GM12878 (cell line): ENCODE measurements at regions not wholly inside any gene's neighbourhood (a gene's known extent, or its start where the extent isn't known, plus 50 kb on each side); places are given as distances from the start of the nearest gene placed in this dataset.
A peak's percentile ranks its signal among the peaks of the same experiment; 100 is the strongest.

Experiments used
- ATAC-seq: fragments of 200-7000 bp; cut with Tn5 transposase; 3 replicates; pipeline ENCODE4 v1.9.1; 2020; ENCODE audit warnings: mild to moderate bottlenecking, moderate library complexity
- BruUV-seq: library from RNA; stranded (reverse); fragments of 400-500 nt; replicated peaks from 2 replicates; lab custom pipeline; 2021; lab: Mats Ljungman, UMichigan
- CTCF ChIA-PET: fragments of 300-600 bp; sonication (Branson Sonifier 250); formaldehyde crosslinking; extraction: SDS; loops from one replicate; lab custom pipeline; 2021; ENCODE audit warnings: inconsistent platforms; lab: Yijun Ruan, JAX
- POLR2A ChIA-PET: fragments of 350-600 bp; formaldehyde crosslinking; extraction: SDS; loops from one replicate; lab custom pipeline; 2021; ENCODE audit warnings: inconsistent platforms; lab: Charles Lee
- RAD21 ChIA-PET: fragments of 300-600 bp; sonication (Branson Sonifier 250); formaldehyde crosslinking; loops from one replicate; lab custom pipeline; 2023; ENCODE audit warnings: antibody characterized with exemption; ENCODE audit not compliant: unreplicated experiment; lab: Charles Lee
- SMC1A ChIA-PET: fragments of 300-600 bp; sonication (Branson Sonifier 250); formaldehyde crosslinking; loops from one replicate; lab custom pipeline; 2023; ENCODE audit not compliant: unreplicated experiment, uncharacterized antibody; lab: Charles Lee
- DNase-seq: peaks from one replicate; pipeline ENCODE4 v3.0.0-alpha.2; 2011; ENCODE audit warnings: low read depth, low spot score
- FAIRE-seq: peaks from 3 replicates; lab custom pipeline; 2011; peaks lifted over from hg19 to GRCh38; lab: Jason Lieb, UNC
- H2AFZ ChIP-seq: 2 replicates; pipeline ENCODE4 v1.6.0; 2011; ENCODE audit warnings: low read depth, low read length, control low read depth; ENCODE audit not compliant: control insufficient read depth
- H3K27ac ChIP-seq: 2 replicates; pipeline ENCODE4 v1.5.1; 2011; ENCODE audit warnings: control low read depth; ENCODE audit not compliant: control insufficient read depth, insufficient read depth
- H3K27me3 ChIP-seq, 2 experiments: replicated peaks in 1 of 2; 2 replicates each; pipeline versions ENCODE4 v1.6.0 to v1.6.1; 2011; ENCODE audit warnings: low read length in 1 of 2; ENCODE audit not compliant: control insufficient read depth in 2 of 2, insufficient read depth in 2 of 2
- H3K36me3 ChIP-seq, 2 experiments: 2 replicates each; pipeline ENCODE4 v1.5.1; 2011; ENCODE audit warnings: low read length in 1 of 2; ENCODE audit not compliant: control insufficient read depth in 2 of 2, insufficient read depth in 2 of 2
- H3K4me1 ChIP-seq: 2 replicates; pipeline ENCODE4 v1.6.1; 2011; ENCODE audit warnings: mild to moderate bottlenecking, low read length, moderate library complexity, mixed read lengths; ENCODE audit not compliant: control insufficient read depth, insufficient read depth
- H3K4me2 ChIP-seq: 2 replicates; pipeline ENCODE4 v1.6.0; 2011; ENCODE audit warnings: control low read depth; ENCODE audit not compliant: control insufficient read depth, insufficient read depth
- H3K4me3 ChIP-seq: fragments of 200-600 bp; sonication (generic); 2 replicates; pipeline ENCODE4 v1.5.1; 2016
- H3K79me2 ChIP-seq: 2 replicates; pipeline ENCODE4 v1.6.0; 2011; ENCODE audit warnings: low read length; ENCODE audit not compliant: control insufficient read depth, insufficient read depth
- H3K9ac ChIP-seq: 2 replicates; pipeline ENCODE4 v1.8.0; 2011; ENCODE audit warnings: low read length, control low read depth, mixed read lengths; ENCODE audit not compliant: control insufficient read depth, insufficient read depth
- H3K9me3 ChIP-seq: replicated peaks from 3 replicates; pipeline ENCODE4 v1.5.1; 2011; ENCODE audit warnings: mild to moderate bottlenecking, low read length; ENCODE audit not compliant: control insufficient read depth, insufficient read depth
- H4K20me1 ChIP-seq: 2 replicates; pipeline ENCODE4 v1.6.0; 2011; ENCODE audit not compliant: control insufficient read depth, insufficient read depth
- CHD4 ChIP-seq: fragments of 200-600 bp; sonication (generic); IDR thresholded peaks from 2 replicates; pipeline ENCODE4 v1.6.1; 2016; ENCODE audit warnings: mild to moderate bottlenecking
- IKZF1 ChIP-seq: fragments of 450-650 bp; conservative IDR thresholded peaks from 2 replicates; pipeline ENCODE4 v1.6.1; 2017; ENCODE audit warnings: antibody characterized with exemption, mild to moderate bottlenecking
- KAT2A ChIP-seq: conservative IDR thresholded peaks from 2 replicates; pipeline ENCODE4 v1.6.1; 2011; ENCODE audit warnings: low read depth, low read length; ENCODE audit not compliant: control insufficient read depth
- SMAD1 ChIP-seq: fragments of 450-650 bp; IDR thresholded peaks from 2 replicates; pipeline ENCODE4 v1.6.1; 2018; ENCODE audit warnings: mild to moderate bottlenecking, low read depth; ENCODE audit not compliant: partially characterized antibody
- SPI1 ChIP-seq: IDR thresholded peaks from 2 replicates; pipeline ENCODE4 v1.6.1; 2011; ENCODE audit warnings: low read depth, mild to moderate bottlenecking, low read length, moderate library complexity, borderline replicate concordance; ENCODE audit not compliant: insufficient read depth
- SUPT20H ChIP-seq: IDR thresholded peaks from 2 replicates; pipeline ENCODE4 v1.6.1; 2011; ENCODE audit warnings: low read depth, mild to moderate bottlenecking, low read length, moderate library complexity, borderline replicate concordance; ENCODE audit not compliant: control insufficient read depth
- WGBS: methylation state at CpG from one replicate; pipeline ENCODE4 v1.1.6; 2016; ENCODE audit warnings: low lambda C conversion rate; ENCODE audit not compliant: insufficient replicate concordance, insufficient coverage; ENCODE audit errors: missing lambda C conversion rate; 5-methylcytosine and 5-hydroxymethylcytosine counted together
- in situ Hi-C: fragments of 300-500 bp; cut with MboI; formaldehyde crosslinking; loops from 9 replicates; pipeline ENCODE4 v1.14.3; 2018; ENCODE audit warnings: mixed read lengths
- intact Hi-C: fragments of 100-400 bp; cut with micrococcal nuclease; formaldehyde crosslinking; loops from one replicate; pipeline ENCODE4 v1.14.2; 2022; ENCODE audit not compliant: unreplicated experiment

- BruUV-seq: no TSS peak
- CTCF ChIA-PET: no interaction called here
- H3K4me3 ChIP-seq: no peak overlapping the region
- FAIRE-seq (no peak), ATAC-seq (peak; percentile 16; the same call in 1 of the 3 replicates), DNase-seq (no peak)
- no peak overlapping the region for H3K4me2 ChIP-seq
- TF ChIP-seq SUPT20H (no peak), SMAD1 (no peak), CHD4 (no peak)
- intact Hi-C loops: no loop called here
- H3K79me2 ChIP-seq: no peaks in the 10 kb centered on the region
- no peaks in the 10 kb centered on the region for H3K27me3 ChIP-seq
- SMC1A ChIA-PET: no interaction called here
- RAD21 ChIA-PET: no interaction called here
- in situ Hi-C loops: no loop called here
- no peaks in the 10 kb centered on the region for H3K36me3 ChIP-seq
- H3K4me1 ChIP-seq: no peaks in the 10 kb centered on the region
- no peaks in the 10 kb centered on the region for H3K9me3 ChIP-seq
- no peaks in the 10 kb centered on the region for H4K20me1 ChIP-seq
- no peak overlapping the region for H2AFZ ChIP-seq
- POLR2A ChIA-PET: no interaction called here
- no peak overlapping the region for H3K9ac ChIP-seq
- H3K27ac ChIP-seq: no peak overlapping the region
These were observed 355.9 kb downstream of the GPM6A start for GRCh38 chr4:175456131-175456530.

GRCh38 chr4:175457956-175458355, 354.1 kb downstream of the GPM6A start:
- ChIA-PET SMC1A (interaction anchor here (0.8 kb wide), 1 partner anchor 21 kb away, joined by 3 read pairs; no protein-coding TSS in a partner anchor), RAD21 (no interaction called here), POLR2A (no interaction called here)
- intact Hi-C loops: no loop called here
- Histone ChIP-seq H3K27me3 (no peaks in the 10 kb centered on the region), H3K36me3 (no peaks in the 10 kb centered on the region), H3K9ac (no peak overlapping the region), H3K4me1 (no peaks in the 10 kb centered on the region), H2AFZ (no peak overlapping the region), H4K20me1 (no peaks in the 10 kb centered on the region), H3K4me2 (no peak overlapping the region)
- 7% methylated on average over 2 of the region's 2 CpGs for WGBS
- no peak for DNase-seq
- in situ Hi-C loops: no loop called here
- TF ChIP-seq KAT2A (no peak), SPI1 (no peak), IKZF1 (no peak)
- TF ChIP-seq, all 136 proteins: peak for 0
- no peaks in the 10 kb centered on the region for H3K9me3 ChIP-seq
- no peak overlapping the region for H3K27ac ChIP-seq
- no peak for ATAC-seq
- no peak overlapping the region for H3K4me3 ChIP-seq
- no peak for FAIRE-seq
- CTCF ChIA-PET: interaction anchor here (0.6 kb wide), 1 partner anchor 192 kb away, joined by 4 read pairs; no protein-coding TSS in a partner anchor
- BruUV-seq: no TSS peak
- H3K79me2 ChIP-seq: no peaks in the 10 kb centered on the region
